SH-SY5Y (cell line): ENCODE measurements at regions not wholly inside any gene's neighbourhood (a gene's known extent, or its start where the extent isn't known, plus 50 kb on each side); places are given as distances from the start of the nearest gene placed in this dataset.
A peak's percentile ranks its signal among the peaks of the same experiment; 100 is the strongest.

Experiments
- GATA2 ChIP-seq: IDR thresholded peaks from 2 replicates; pipeline ENCODE4 v1.6.1; 2011; ENCODE audit warnings: mild to moderate bottlenecking, low read depth, low read length
- GATA3 ChIP-seq: IDR thresholded peaks from 2 replicates; pipeline ENCODE4 v1.6.1; 2011; ENCODE audit warnings: low read depth, mild to moderate bottlenecking, low read length, moderate library complexity

DNA sequence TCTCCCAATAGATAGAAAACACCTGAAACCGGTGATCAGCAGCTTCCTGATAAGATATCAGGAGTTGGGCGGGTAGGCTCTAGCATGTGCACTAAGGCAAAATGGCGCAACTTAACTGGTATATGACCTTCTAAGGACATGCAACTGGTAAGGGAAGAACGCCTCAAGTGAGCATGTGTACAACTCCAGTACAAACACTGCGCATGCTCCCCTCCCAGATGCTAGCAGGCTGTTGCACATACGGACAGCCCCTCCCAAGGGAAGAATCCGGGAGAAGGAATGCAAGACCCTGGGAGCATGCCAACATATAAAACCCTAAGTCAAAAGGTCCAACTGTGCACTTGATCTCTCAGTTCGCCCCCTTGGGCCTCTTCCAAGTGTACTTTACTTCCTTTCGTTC lies 110.8 kb downstream of the TSEN15 start:
- TF ChIP-seq GATA3 (no peak), GATA2 (no peak)

DNA sequence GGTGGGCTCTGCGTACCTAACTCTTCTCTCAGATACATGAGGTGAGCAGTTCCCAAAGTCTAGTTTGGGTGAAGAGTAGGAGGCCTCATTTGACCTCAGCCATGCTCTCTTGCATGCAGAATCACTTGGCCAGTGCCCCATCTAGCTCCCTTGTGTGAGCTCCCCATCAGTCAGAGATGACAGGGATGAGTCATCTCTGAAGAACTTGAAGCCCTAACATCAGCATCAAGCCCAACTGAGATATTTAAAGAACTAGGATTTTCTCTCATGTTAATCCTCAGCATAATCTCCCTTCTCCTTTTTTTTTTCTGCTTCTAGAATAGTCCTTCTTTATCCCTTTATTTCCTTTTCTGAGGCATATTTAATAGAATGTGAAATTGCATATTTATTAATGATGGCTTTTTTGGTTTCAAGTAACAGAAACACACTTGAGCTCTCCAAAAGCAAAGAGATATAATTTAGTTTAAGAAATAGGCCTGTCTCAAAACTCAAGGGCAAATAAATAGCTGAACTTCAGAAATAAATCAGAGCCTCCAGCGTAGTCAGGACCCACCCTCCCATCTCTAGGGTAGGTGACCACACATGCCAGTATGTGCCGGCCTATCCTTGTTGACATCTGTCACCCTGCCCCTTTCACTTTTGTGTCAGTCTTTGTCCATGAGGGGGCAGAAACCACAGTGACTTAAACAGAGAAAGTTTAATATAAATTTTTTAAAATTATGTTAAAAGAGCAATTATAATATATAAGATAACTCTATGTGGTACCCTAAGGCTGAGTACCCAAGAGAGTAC lies 112.3 kb downstream of the TSEN15 start:
- TF ChIP-seq GATA2 (no peak), GATA3 (no peak)

DNA sequence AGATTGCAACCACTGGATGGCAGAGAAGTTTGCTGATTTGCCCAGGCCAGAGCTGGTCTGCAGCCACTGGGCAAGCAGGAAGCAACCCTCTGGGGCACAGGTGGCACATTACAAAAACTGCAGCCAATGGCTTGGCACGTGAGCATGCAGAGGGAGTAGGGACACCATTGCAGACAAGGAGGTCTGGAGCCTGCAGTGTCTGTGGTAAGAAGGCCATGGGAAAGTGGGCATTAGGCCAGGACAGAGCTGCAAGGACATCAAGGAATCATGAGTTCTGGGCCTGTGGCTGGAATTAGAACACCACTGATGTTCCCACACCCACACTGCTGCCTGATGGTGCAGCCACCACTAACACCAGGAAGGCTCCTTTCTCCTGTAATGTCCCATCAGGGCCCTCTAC lies 113.0 kb downstream of the TSEN15 start:
- TF ChIP-seq GATA2 (no peak), GATA3 (no peak)

DNA sequence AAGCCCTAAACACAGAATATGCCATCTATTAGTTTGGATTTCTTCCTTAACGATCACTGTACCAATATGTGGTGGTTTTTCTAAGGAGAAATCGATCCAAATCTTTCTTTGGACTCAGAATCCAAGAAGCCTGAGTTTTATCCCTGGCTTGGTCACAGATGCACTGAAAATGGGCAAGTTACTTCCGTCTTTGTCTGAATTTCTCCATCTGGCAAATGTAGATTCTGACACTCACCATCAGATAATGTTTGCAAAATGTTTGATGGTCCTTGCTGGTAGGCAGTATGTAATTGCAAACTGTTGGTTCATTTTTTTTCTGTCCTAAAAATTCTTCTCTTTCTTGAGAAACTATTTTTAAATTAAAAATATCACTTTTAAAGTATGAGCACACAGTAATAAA lies 115.0 kb downstream of the TSEN15 start:
- TF ChIP-seq GATA3 (peak; percentile 97), GATA2 (peak; percentile 96)

DNA sequence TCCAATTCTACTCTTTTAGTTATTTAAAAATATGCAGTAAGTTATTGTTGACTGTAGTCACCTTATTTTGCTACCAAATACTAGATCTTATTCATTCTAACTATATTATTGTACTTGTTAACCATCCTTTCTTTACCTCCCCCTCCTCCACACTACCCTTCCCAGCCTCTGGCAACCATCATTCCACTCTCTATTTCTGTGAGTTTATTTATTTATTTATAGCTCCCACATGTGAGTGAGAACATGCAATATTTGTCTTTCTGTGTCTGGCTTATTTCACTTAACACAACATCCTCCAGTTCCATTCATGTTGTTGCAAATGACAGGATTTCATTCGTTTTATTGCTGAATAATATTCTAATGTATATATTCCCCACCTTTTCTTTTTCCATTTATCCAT lies 115.8 kb downstream of the TSEN15 start:
- TF ChIP-seq GATA2 (no peak), GATA3 (no peak)

DNA sequence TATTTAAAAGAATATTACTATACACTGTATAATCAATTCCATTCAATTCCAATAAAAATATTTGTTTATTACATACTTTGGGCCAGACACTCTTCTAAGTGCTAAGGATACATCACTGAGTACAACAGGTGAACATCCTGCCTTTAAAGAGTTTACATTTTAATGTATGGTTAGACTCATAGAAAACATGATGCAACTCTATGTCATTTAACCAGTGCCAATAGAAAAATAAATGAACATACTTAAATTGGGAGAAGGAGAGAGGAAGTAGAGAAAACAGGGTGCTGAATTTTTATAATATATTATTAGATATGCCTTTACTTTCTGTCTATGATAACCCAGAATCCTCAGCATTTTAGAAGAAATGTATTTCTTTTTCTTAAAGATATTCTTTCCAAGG lies 119.2 kb downstream of the TSEN15 start:
- TF ChIP-seq GATA2, result no peak
- TF ChIP-seq GATA3, result no peak

DNA sequence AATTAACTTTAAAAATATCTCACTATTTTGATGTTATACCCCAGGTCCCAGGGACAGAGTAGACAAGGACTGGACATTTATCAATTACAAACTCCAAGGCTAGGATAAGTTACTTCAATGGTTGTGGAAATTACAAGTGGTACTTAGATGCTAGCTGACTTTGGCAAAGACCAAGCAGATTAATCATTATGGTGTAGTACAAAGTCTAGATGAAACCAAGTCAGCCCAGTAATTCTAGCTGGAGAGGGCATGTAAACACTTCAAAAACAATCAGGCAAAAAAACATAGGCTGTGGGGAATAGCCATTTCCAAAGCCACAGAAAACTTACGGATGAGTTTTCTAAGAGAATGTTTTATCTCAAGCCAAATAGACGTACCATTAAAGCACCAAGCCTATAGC lies 124.5 kb downstream of the TSEN15 start:
- TF ChIP-seq GATA3 (no peak), GATA2 (no peak)

DNA sequence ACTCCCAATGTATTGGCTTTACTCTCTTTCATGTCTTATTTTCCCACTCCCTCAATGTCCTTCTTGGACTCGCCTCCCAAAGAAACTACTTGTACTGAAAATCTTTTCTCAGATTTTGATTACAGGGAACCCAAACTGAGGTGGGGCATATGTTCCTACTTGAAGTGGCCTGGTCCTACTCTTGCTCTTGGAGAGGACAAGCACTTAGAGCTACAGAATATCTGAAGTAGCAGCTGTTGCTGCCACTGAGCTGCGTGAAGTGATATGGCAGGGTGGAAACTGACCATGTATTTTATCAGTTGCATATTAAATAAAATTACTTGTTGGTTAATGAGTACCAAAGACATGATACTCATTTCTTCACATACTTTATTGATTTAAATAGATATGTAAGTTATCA lies 129.5 kb downstream of the TSEN15 start:
- TF ChIP-seq GATA3 (no peak), GATA2 (no peak)

DNA sequence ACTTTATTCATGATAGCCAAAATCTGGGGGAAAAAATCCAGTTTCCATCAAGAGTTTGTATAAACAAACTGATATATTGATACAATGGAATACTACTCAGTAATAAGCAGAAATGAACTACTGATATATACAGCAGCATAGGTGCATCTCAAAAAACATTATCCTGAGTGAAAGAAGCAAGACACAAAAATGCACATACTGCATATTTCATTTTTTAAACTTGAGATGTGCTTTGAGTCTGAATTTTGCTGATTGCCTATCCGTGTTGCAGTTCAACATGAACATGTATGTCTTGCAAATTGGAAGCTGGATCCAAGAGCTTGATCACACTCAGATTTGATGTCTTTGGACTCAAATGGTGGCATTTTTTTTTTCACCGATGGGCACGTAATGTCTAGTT lies 132.4 kb downstream of the TSEN15 start:
- TF ChIP-seq GATA2 (no peak), GATA3 (no peak)

DNA sequence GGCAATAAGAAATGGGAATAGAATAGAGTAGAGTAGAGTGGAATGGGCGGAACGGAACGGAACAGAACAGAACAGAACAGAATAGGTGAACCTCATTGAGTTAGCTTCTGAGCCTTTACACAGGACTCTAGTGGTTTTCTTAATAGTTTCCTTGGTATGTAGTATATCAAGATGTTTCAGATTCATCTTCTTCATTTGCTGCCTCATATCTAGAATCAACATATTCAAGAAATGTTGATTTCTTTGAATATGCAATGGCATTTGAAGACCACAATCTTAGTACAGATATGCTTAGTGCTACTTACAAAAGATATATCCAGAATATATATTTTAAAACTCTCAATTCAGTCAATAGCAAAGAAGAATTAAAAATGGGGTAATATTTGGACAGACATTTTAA lies 133.8 kb downstream of the TSEN15 start:
- TF ChIP-seq GATA3, result no peak
- TF ChIP-seq GATA2, result no peak

DNA sequence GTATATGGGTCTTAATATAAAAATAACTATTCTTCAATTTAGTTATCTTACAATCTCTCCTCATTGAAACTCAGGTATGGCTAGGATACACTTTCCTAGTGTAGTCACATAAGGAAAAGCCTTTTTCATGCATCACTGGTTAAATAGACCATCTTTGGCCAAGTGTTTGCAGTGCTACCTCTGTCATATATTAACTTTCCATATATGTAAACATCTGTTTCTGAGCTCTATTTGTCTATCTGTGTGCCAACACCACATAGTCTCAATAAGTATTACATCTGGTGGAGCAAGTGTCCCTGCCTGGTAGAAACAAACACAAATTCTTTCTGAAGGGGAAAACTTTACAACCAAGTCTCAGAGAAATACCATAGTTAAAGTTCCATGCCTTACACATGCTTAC lies 134.6 kb downstream of the TSEN15 start:
- no peak for TF ChIP-seq GATA2
- no peak for TF ChIP-seq GATA3

DNA sequence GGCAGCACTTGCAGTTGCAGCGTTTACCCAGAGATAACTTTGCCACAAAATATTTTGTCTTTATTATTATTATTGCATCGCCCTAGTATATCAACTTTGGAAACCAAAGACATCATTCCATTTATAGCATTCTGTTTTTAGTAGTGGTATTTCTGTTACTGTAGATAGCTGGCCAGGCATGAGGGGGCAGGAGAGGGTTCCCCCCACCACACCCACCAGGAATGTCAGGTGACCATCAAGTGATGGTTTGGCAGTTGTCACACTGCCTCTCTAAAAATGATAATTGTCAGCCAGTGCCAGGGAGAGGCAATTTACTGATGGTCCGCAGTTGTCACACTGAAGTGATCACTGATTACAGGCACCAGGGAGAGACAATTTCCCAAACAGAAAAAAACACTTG lies 135.6 kb downstream of the TSEN15 start:
- no peak for TF ChIP-seq GATA3
- no peak for TF ChIP-seq GATA2

DNA sequence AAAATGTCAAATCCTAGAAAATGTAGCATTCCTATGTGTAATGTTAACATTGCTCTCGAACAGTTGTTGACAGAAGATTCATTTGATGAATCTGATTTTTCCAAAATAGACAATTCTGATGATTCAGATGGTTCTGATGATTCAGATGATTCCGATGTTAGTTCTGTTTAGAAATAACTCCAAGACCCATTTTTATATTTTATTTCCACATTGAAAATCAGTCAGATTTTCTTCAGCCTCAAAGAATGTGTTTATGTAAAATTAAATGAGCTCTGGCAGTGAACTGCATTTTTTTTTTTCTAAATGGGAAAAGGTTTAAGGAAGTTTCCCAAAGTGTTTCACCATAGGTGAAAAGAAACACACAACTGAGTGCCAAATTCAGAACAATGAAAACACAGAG lies 136.5 kb downstream of the TSEN15 start:
- TF ChIP-seq GATA3, result no peak
- TF ChIP-seq GATA2, result no peak

DNA sequence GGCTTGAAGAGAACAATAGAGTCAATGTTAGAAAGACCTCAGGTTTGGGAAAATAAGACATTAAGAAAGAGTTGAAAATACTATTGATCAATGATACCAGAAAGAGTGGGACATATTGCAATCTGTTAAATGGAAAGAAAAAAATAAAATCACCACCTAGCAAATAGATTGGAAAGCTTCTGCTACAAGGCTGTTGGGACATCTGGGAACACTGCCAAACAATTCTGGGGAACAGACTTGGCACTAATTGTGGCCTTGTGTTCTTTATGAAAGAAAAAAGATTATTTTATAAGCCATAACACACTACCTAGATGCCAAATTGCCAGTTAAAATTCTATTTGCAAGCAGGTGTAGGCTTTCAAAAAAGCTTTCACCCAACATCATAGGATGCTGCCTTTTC lies 137.8 kb downstream of the TSEN15 start:
- TF ChIP-seq GATA3 (no peak; the same call in 1 of the 2 replicates), GATA2 (no peak; the same call in 1 of the 2 replicates)

DNA sequence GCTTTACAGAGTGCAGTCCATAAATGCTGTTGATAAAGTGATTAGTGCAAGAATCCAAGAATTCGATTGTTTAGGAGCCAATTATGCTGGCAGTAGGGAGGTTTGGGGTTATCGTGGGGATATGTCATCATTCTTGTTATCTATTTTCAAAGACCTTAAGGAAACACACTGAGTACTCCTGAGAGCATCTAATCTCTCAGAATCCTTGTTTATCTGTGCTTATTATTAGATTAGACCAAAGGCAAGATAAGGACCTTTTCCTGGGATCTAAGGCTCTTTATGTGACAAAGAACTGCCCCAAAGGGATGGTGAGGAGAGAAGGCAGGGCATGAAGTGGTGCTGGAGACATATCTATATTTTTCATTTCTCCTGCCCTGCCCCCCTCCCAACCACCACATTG lies 139.1 kb downstream of the TSEN15 start:
- TF ChIP-seq GATA2 (peak; percentile 41; the same call in 1 of the 2 replicates), GATA3 (peak; percentile 56)

DNA sequence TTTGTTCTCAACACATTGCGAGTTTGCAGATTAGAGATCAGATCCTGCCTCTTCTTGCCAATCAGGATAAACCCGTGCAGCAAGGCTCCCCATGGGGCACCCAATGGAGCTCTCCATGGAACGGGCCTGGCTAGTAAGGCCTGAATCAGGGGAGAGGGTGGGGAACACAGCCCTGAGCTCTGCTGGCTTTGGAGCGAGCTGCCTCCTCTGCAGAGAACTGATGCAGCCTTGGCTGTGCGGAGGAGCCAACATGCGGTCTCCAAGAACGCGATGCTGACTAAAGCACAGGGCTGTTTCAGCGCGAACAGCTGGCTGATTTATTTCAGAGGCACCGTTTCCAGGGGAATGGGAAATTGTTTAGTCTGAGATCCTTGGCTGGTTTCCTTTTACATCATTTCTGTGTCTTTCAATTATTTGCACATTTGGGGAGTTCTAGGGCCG lies 139.7 kb downstream of the TSEN15 start:
- no peak for TF ChIP-seq GATA3
- TF ChIP-seq GATA2, result no peak

DNA sequence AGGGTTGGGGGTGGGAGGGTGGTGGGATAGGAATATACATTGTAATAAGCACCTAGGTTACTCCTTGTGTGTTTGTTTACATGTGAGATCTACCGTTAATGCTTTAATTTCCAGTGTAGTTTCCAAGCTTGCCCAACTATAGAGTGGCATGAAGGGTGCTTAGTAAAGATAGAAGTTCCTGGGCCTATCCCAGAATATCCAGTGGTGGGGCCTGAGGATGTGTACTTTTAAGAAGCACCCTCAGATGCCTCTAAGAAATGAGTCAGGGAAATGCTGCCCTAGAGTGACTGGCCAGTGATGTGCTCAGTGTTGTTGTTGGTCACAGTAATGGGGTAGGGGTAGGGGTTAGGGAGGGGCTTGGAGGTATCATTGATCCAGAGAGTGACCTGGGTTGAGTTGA lies 141.3 kb downstream of the TSEN15 start:
- TF ChIP-seq GATA3, result no peak
- TF ChIP-seq GATA2, result no peak

DNA sequence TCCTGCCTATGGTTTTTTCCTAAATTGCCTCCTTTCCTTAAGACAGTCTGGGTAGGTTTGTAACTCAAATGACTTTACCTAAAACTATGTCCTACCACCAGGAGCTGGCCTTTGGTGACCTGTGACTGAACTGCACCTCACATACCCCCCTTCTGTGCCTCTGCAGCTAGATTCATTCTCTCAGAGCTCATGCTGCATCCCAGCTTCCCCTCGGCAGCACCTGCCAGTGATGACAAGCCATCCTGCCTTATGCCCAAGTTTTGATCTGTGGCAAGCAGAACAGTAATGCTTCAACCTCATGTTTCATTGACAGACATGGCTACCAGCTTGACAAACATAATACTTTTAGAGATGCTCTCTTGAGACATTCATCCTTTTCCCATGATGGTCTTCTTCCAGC lies 141.9 kb downstream of the TSEN15 start:
- no peak for TF ChIP-seq GATA3
- TF ChIP-seq GATA2, result no peak
